Right lobe of liver (tissue), 4 donors: ENCODE measurements at regions not wholly inside any gene's neighbourhood (a gene's known extent, or its start where the extent isn't known, plus 50 kb on each side); places are given as distances from the start of the nearest gene placed in this dataset.

Source experiments
- POLR2A ChIP-seq: fragments of 450-650 bp; IDR thresholded peaks from one replicate; pipeline ENCODE4 v1.6.1; 2017; ENCODE audit warnings: antibody characterized with exemption, mild to moderate bottlenecking
- TF ChIP-seq, protein P1 (sequence below), 4 donors: fragments of 200-600 bp in 3 of 4; fragments of 450-650 bp in 1 of 4; IDR thresholded peaks; one replicate each; pipeline versions ENCODE4 v1.5.1 to v1.8.0; 2016 to 2022; ENCODE audit warnings: antibody characterized with exemption in 4 of 4, mild to moderate bottlenecking in 2 of 4
- donor health status: DM: no; HTN: no; CAD: no.
- donor health status: DM: no; HTN: no; CAD: no.
- donor health status: DM: no; HTN: yes; CAD: no.

DNA sequence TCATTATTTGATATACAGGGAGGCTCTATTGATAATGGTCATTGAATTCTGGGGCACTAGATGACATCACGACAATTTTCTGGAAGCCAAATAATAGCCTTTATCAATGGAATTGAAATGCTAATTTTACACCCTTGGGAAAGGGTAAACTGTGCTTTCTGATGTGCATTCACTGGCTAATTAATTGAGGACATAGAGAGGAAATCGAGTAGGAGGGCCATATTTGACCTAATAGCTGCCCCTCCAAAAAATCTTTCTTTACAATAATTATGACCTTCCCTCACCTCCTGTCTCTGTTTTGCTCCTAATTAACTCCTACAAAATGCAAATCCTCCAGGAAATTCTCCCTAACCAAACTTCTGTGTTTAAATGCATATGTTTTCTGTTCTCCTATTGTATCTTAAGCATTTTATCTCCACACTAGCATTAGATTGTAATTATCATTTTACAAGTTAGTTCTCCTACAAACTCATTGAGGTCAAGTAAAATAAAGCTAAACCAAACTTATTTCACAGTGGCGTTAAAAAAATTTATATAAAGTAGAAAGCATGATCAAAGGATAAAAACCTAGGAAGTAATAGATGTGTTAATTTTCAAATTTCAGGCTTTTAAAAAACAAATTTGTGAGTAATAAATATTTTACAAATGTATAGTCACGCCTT is 1414.0 kb upstream of the AGA start:
- TF ChIP-seq POLR2A, result no peak
- TF ChIP-seq, protein P1, sequence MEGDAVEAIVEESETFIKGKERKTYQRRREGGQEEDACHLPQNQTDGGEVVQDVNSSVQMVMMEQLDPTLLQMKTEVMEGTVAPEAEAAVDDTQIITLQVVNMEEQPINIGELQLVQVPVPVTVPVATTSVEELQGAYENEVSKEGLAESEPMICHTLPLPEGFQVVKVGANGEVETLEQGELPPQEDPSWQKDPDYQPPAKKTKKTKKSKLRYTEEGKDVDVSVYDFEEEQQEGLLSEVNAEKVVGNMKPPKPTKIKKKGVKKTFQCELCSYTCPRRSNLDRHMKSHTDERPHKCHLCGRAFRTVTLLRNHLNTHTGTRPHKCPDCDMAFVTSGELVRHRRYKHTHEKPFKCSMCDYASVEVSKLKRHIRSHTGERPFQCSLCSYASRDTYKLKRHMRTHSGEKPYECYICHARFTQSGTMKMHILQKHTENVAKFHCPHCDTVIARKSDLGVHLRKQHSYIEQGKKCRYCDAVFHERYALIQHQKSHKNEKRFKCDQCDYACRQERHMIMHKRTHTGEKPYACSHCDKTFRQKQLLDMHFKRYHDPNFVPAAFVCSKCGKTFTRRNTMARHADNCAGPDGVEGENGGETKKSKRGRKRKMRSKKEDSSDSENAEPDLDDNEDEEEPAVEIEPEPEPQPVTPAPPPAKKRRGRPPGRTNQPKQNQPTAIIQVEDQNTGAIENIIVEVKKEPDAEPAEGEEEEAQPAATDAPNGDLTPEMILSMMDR (IDR thresholded peaks at IDR 0.05), result no peak
